ENCODE measurements at regions not wholly inside any gene's neighbourhood (a gene's known extent, or its start where the extent isn't known, plus 50 kb on each side); places are given as distances from the start of the nearest gene placed in this dataset.

DNA sequence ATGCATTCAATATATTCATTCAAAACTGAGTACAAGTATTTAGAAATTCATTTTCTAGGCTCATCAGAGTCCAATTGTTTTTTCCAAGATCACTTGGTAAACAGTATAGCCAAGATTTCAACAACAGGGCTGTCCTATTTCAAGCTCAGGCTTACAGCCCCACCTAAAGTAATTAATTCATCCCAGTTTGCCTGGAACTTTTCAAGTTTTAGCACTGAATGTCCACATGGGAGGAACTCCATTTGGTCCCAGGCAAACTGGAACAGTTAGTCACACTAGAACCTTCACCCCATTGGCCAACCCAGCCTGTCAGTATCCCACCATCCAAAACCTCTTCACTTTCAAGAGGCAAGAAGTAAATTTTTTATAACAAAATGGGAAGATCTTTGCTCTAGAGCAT, 210.9 kb downstream of the DPY19L2 start:
- TF ChIP-seq SUZ12 (IDR thresholded peaks at IDR 0.05; ENCODE audit: extremely low read depth, insufficient read depth, insufficient read length): no peak
- TF ChIP-seq YY1 (IDR thresholded peaks at IDR 0.05; ENCODE audit: insufficient read depth, insufficient read length): no peak

Measured in NT2/D1 (cell line).